DLD1 (cell line): ENCODE measurements at regions not wholly inside any gene's neighbourhood (a gene's known extent, or its start where the extent isn't known, plus 50 kb on each side); places are given as distances from the start of the nearest gene placed in this dataset.

Experiments
- in situ Hi-C: cut with HindIII; loops from 2 replicates; pipeline ENCODE4 v1.10.0; 2017; ENCODE audit warnings: low sequenced_read_pairs

DNA sequence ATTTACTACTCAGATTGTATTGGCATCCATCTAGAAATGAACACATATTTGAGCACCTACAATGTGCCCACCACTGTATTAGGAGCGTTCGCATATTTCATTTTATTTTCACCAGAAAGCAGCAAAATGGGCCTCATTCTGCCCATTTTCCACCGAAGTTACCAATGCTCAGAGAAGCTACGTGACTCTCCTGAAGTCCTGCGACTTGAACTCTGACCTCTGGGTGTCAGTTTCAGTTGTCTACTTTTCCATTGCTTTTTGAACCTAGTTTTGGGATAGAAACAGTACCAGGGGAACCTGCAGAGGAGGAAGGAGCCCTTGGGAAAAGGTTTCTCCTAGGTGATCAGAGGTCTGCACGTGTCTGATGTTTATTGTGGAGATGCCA, 139.1 kb upstream of the SDK2 start:
- in situ Hi-C loops = no loop called here

DNA sequence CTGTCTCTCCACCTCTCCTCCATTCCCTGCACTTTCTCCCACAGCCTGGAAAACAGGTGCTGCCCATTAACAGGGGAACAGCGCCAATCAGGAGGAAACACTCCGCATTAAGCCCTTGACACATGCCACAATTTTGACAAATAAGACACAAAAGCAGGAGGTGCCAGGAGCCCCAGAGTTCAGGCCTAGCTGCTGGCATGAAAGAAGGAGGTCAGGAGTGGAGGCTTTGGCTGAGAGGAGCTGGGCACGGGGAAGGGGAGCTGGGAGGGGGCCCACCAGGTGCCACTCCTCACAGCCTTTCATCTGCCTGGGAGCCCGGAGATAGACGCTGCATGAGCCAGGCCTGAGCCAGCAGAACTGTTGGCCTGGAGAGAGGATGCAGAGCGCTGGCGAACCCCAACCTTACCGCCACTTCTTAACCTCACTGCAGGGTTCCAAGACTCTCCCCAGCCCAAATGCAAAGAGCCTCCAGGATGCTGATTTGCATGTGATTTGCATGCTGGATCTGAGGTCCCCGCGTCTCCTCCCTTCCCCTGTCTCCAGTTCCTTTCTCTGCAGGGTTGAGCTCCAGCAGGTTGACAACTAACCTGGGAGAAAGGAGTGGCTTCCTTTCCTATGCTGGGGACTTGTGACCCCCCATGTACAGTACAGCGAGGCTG, 139.8 kb upstream of the SDK2 start:
- in situ Hi-C loops = no loop called here

DNA sequence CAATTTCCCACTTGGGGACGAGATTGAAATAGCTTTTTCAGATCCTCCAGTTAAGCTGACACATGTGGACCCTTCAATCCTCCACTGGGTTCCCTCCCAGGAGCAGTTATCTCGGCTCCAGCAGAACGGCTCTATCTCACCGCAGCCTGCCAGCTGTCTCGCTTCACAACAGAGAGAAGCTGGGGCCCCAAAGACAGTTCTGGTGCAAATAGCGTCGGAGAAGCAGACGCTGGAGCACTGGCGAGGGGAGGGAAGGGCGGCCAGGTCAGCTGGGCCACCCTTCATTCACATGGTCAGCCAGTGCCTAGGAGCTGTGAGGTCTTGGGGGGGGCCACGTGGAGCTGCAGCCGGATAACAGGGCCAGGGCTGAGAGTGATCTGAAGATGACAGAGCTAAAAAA, 141.3 kb upstream of the SDK2 start:
- in situ Hi-C loops = no loop called here

DNA sequence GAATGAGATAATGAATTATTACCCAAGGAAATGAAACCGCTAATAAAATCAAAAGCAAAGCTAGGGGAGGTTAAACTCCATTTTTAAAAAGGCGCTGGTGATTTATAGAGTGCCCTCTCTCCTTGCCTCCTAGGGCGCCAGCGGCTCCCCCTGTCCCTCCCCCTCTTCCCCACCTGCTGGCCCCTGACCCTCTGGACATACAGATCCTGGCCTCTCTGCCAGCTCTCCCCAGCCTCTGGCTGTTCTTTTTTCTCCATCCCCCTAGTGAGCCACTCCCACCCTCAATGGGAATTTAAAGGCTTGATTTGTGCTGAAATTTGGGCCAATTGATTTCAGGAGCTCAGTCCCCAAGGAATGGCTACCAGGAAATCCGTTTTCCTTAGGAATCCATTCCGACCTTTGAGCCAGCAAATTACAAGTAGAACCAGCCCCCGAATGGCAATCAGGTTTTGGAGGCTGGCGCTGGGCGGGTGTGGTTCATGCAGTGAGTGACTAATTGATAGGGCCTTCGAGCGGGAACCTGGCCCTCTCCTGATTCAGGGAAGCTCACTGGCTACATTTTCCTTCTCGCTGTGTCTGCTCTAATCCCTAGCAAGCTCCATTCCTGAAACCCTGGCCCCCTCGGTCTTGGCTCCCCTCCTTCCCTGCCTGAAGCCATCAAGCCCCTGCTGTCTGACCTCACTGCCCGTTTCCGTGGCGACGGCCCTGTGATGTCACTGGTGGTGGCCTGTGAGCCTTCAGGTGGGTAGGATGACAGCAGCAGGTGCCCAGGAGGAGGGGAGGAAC, 141.9 kb upstream of the SDK2 start:
- in situ Hi-C loops = no loop called here

DNA sequence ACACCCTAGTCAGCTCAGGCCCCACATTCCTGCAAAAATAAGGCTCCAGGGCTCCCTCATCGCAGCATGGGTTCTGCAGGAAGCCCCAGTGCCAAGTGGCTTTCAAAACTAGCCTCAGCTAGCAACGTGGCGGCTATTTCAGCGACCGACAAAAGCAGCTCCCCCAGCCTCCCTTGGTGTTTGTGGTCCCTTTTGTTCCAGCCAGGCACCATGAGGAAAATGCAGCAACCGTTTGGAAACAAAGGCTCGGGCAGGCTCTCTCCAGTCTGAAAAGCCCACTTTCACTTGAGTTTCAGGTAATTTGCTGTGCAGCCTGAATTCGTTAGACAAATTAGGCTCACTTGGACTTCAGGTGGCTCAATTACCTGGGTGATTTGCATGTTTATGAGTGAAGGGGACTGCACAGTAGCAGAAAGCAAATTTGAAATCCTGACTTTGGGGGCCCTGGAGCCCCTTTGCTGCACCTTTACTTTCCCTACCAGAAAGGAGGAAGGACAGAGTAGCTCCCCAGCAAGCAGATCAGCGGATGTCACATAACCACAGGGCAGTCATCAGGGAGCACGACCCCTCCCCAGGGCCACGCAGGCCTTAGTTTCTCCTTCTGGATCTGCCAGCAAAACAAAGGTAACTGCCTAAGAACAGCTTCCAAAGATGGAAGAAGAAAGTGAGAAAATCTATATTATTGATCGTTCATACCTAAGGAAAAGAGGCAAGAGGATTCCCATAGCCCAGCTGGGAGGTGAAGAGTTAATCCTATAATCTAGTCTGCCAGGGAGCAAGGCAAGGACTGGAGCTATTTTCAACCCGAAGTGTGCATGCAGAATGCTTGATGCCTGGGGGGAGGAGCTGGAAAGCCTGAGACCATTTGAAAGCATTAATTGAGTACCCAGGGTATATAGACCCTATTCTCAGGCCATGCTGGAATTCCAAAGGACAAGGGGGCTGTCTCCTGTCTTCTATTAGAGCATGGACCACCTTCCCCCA, 143.1 kb upstream of the SDK2 start:
- in situ Hi-C loops = no loop called here

DNA sequence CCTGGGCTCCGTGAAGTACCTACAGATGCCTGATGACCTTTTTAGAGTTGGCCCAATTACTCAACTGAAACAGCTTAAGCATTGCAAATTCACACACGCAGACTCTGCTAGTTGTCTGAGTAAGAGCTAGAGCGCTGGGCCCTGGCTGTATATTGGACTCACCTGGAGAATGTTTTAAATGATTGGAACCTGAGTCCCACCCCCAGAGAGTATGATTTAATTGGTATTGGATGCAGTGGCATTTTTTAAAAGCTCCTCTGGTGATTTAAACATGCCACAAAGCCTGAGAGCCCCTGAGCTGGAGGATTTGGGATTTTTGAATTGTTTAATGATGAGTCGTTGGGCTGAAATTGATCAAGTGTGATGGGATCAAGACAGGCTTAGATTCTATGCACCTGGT, 143.9 kb upstream of the SDK2 start:
- in situ Hi-C loops = no loop called here

DNA sequence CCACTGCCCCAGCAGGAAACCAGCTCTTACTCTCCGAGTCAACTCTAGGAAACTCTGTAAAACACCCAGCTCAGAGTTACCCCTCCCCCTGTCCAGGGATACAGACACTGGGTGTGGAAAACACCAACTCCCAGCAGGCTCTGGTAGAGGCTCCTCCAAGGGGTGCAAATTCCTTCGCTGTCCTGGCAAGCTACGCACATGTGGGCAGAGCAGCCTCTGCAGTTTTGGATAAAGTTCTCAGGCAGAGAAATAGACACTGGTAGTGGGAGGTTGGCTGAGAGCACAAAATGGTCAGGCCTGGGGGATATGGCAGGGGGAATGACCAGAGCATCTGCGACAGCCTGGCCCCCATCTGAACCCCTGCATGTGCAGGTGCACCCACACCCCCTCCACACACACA, 146.9 kb upstream of the SDK2 start:
- in situ Hi-C loops = no loop called here

DNA sequence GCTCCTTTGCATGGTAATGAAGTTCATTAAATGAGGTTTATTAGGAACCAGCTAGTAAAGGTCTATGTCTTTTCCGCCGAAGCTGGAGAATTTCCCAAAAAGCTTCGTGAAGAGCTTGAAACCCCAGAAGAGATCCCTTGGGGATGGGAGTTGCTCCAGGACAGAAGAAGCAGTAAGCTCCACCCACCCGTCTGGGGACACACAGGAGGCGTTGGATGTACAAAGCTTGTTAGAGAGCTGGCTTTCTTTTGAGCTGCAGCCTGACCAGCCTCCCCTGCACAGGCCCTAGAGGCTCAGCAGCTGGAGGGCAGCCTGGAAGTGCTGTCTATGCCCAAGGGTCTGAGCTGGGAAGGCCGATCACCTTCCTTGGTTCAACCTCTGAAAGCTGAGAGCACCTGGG, 147.4 kb upstream of the SDK2 start:
- in situ Hi-C loops = no loop called here

DNA sequence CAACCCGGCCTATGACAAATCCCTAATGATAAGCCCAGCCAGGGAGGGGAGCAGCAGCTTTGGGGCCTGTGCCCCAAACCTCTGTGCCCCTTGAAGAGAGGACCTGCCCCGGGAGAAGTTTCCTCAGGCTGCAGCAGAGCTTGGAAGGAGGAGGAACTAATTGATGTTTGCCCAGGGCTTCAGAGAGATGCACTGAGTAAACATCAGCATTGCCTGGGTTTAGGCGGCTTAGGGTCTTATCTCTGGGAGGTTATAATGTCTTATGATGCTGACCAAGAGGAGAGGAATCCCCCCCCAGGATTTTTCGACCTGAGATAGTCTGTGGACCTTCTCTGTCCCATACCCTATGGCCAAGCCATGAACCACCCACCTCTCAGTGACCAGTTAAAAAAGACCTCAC, 148.7 kb upstream of the SDK2 start:
- in situ Hi-C loops = no loop called here

DNA sequence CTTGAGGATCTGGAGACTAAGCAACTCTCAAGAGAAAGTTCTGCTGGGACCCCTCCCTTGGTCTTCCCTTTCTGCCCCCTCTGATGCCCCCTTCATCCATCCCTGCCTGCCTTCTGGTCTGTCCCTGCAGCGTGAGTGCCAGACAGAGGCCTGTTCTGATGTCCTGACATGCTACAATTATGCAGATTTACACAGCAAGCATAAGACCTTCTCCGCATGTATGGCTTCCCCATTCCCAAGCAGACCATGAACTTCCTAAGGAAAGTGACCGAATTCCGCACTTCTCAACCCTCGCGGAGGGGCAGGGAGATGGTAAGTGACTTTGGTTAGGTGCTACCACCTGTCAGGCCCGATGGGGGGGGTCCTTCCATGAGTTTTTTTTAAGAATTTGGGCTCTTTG, 150.1 kb upstream of the SDK2 start:
- in situ Hi-C loops = no loop called here

DNA sequence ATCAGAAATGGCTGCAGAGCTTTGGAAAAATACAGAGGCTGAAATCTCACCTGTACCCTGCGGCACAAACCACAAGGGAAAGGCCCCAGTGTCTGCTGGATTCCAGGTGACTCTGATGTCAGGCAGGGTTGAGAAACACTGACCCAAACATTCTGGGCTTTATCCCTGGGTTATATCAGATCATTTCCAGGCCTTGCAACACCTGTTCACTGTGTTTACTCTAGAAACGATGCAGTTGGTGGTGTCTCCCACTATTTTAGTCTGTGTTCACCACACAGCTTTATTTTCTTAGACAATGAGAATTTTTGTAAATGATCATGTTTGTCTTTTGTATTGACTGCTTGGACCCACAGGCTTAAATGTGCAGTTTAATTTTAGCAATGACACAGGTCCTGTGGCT, 151.5 kb upstream of the SDK2 start:
- in situ Hi-C loops = no loop called here

DNA sequence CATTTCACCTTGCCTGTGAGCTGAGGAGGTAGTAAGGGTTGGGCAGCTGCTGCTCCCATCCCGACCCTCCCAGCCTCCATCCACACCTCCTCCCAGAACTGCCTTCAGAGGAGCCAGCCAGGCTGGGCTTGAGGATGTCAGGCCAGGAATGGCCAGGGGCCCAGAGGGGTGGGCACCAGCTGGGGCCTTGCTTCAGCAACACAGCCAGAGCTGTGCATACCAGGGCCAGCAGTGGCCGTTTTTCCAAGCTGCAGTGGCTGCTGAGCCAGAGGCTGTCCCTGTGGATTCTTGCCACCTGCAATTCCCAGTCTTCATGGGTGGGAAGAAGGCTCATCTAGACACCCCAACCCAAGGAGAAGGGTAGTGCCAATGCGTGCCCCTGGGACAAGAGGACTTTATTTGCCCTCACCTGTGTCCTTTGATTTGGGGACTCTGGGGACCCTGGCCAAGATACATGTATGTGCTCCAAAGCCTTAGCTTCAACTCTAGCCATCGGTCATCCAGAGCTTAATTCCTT, 153.4 kb upstream of the SDK2 start:
- in situ Hi-C loops = no loop called here

DNA sequence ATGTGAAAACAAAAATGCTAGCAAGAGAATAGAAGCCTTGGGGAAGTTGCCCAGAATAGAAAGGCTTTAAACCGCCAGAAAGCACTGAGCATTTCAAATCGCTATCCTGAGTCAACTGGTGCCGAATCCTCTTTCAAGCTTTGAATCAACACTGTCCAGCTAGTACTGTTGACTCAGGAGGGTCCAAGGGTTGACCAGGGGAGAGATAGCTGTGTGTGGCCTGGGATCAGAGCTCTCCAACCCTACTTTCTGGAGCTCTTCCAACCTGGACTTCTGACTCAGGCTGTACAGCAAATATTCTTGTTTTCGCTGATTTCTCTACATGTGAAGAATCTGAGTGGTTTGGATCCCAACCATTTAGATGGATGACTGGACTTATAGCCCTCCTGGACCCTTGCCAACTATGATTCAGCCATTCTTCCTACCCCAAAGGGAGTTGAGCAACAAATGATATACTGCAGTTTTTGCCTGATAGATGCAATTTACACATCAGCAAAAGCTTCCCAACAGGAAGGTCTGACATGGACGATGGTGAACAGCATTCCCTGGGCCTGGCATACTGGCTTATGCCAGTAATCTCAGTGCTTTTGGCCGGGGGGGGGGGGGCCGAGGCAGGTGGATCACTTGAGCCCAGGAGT, 154.0 kb upstream of the SDK2 start:
- in situ Hi-C loops = no loop called here

DNA sequence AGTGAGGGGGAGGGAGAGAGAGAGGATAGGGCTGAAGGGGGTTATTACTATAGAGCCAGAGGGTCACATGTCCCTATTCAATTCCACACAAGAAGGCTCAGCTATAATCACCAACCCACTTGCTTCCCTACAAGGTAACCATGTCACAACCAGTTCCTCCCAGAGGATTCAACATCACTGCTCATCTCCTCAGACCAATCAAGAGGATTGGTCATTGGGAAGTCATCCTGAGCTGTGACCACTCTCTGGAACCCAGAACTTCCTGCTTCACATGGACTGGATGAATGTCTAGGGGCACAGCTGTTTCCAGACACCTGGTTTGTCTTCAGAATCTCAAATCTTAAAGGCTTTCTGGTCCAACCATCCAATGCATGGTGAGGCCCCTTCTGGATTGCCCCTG, 154.9 kb upstream of the SDK2 start:
- in situ Hi-C loops = no loop called here

DNA sequence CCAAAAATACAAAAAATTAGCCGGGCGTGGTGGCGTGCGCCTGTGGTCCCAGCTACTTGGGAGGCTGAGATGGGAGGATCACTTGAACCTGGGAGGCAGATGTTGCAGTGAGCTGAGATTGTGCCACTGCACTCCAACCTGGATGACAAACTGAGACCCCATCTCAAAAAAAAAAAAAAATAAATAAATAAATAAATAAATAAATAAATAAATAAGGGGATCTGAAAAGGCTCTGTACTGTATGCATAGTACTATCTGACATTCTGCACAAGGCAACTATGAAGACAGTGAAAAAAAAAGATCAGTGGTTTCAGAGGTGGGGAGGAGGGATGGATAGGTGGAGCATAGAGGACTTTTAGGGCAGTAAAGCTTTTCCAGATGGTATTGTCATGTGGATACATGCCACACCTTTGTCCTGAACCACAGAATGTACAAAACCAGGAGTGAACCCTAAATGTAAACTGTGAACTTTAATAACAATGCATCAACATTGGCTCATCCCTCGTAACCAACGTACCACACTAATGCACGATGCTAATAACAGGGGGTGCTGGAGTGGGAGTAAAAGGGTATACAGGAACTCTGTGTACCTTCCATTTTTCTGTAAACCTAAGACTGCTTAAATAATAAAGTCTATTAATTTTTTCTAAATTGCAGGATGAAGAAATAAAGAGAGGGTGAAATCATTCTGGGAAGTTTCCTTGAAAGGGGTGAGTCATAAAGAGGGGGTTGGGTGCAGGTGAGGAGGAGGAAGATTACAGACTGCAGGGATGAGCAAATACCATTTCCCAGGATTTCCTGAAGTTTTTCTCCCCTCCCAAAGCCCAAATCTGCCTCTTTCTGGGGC, 155.8 kb upstream of the SDK2 start:
- in situ Hi-C loops = no loop called here

DNA sequence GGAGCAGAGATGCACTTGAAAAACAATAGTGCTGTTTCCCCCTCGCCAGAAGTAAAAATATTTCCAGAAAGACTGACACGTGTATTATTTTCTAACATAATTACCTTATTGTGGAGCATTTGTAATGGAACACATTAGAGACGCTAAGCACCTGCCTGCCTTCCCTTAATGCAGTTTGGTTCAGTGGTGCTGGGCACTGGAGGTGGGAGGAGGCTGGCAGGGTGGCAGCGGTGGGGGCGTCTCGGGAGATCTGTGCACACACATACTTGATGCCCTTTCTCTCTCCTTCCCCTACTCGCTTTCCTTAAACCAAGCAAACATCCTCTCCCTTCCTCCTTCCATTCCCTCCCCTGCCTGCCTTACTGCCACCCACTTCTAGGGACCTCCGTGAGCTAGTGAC, 156.6 kb upstream of the SDK2 start:
- in situ Hi-C loops = no loop called here

DNA sequence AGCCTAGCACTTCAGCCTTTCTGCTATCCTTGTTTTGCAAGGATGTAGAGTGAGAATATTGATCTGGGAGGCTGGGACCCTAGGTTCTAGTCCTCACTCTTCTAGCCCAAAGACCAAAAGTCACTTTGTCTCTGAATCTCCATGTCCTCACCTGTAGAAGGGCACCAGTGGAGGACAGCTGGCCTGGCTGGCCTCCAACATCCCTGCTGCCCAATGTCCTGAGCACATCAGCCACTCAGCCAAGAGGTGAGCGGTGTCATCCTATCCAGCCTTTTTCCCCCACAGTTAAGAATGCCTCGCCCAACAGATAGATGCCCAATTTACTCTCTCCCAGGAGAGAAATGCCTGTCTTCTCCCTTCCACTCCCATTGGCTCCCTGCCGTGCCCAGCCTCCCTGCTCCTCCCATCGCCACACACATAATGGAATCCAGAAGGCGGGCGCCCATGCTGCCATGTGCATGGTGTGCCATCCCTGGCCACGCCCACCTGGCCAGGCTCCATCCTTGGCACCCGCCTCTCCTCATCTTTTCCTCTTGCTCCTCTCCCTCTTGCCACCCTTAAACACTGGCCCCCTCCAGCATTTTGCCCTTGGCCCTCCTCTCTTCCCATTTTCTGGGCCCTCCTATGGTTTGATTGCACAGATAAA, 157.3 kb upstream of the SDK2 start:
- in situ Hi-C loops = no loop called here

DNA sequence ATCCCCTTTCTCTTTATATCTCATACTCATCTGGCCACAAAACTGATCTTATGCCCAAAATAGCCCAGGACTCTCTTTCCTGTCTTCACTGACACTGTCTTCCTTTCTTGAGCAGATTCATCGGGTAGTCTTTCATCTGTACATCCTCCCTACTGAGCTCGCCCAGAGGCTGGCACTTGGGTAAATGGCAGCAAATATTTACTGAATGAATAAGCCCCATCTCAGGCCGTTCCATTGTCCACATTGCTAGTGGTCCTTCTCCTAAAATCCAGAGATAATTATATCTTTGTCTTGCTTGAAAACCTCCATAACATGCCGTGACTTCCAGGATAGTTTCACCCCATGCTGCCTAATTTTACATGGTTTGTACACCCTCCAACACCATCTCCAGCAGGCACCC, 158.1 kb upstream of the SDK2 start:
- in situ Hi-C loops = no loop called here

DNA sequence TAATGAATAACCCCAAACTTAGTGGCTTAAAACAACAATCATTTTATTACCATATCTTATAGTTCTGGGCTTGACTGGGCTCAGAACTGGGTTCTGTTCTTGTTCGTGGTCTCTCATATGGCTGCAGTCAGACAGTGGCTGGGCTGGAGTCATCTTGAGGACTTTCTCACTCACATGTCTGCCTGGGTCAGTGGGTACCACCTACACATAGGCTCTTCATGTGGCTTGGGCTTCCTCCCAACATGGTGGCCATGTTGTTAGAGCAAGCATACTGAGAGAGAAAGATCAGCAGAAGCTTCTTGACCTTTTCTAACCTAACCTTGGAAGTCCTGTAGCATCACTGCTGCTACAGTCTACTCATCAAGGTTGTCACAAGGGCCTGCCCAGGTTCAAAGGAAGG, 158.6 kb upstream of the SDK2 start:
- in situ Hi-C loops = no loop called here
